Prostate gland (tissue), 2 donors: ENCODE measurements at regions not wholly inside any gene's neighbourhood (a gene's known extent, or its start where the extent isn't known, plus 50 kb on each side); places are given as distances from the start of the nearest gene placed in this dataset.

Experiments
- DNase-seq: peaks from one replicate; pipeline ENCODE4 v3.0.0-alpha.2; 2019; ENCODE audit warnings: low spot score
- H3K27ac ChIP-seq, 2 donors: fragments of 200-600 bp; sonication (generic); 2 replicates each; pipeline ENCODE4 v1.5.1; 2017 to 2019
- H3K27me3 ChIP-seq: fragments of 200-600 bp; sonication (generic); replicated peaks from 2 replicates; pipeline ENCODE4 v1.5.1; 2019; ENCODE audit not compliant: insufficient read depth
- H3K36me3 ChIP-seq, 2 donors: fragments of 200-600 bp; sonication (generic); 1 replicate in 1 of 2; 2 replicates in 1 of 2; pipeline versions ENCODE4 v1.5.1 to v1.8.1; 2017 to 2019
- H3K4me1 ChIP-seq: fragments of 200-600 bp; sonication (generic); replicated peaks from 2 replicates; pipeline ENCODE4 v1.5.1; 2019
- H3K4me3 ChIP-seq, 2 donors: fragments of 200-600 bp; sonication (generic); 2 replicates each; pipeline ENCODE4 v1.5.1; 2017 to 2019
- H3K9me3 ChIP-seq: fragments of 200-600 bp; sonication (generic); 2 replicates; pipeline ENCODE4 v1.5.1; 2017
- CTCF ChIP-seq, 4 experiments: fragments of 200-600 bp in 2 of 4; fragments of 450-650 bp in 2 of 4; sonication (generic) in 2 of 4; IDR thresholded peaks; 1 replicate in 3 of 4; 2 replicates in 1 of 4; pipeline ENCODE4 v1.5.1; 2016 to 2019; ENCODE audit warnings: antibody characterized with exemption in 4 of 4, mild to moderate bottlenecking in 2 of 4, moderate library complexity in 2 of 4
- POLR2A ChIP-seq: fragments of 450-650 bp; IDR thresholded peaks from one replicate; pipeline ENCODE4 v1.6.1; 2016; ENCODE audit warnings: antibody characterized with exemption, mild to moderate bottlenecking
- POLR2AphosphoS5 ChIP-seq: sonication (generic); formaldehyde crosslinking; IDR thresholded peaks from one replicate; pipeline ENCODE4 v1.6.1; 2017; ENCODE audit warnings: antibody characterized with exemption
- WGBS: methylation state at CpG from one replicate; pipeline ENCODE4 v1.1.5; 2018; 5-methylcytosine and 5-hydroxymethylcytosine counted together
- intact Hi-C: fragments of 100-400 bp; cut with DNase I; formaldehyde crosslinking; loops from one replicate; pipeline ENCODE4 v1.14.2; 2022

GRCh38 chr14:86646125-86646524 is 1116.2 kb downstream of the FLRT2 start:
- no peak for TF ChIP-seq POLR2A
- no peak for TF ChIP-seq CTCF (IDR thresholded peaks at IDR 0.05)
- TF ChIP-seq POLR2AphosphoS5 = no peak
- WGBS = 95% methylated on average over 5 of the region's 5 CpGs
- Histone ChIP-seq H3K9me3 (no peaks in the 10 kb centered on the region), H3K4me3 (no peak overlapping the region), H3K27ac (no peak overlapping the region), H3K36me3 (no peaks in the 10 kb centered on the region), H3K4me1 (no peaks in the 10 kb centered on the region), H3K27me3 (no peaks in the 10 kb centered on the region)
- DNase-seq = no peak
- intact Hi-C loops = no loop called here

- DNase-seq = no peak
- intact Hi-C loops = no loop called here
- no peaks in the 10 kb centered on the region for H3K4me1 ChIP-seq
- TF ChIP-seq POLR2AphosphoS5 = no peak
- no peak for TF ChIP-seq CTCF (IDR thresholded peaks at IDR 0.05)
- TF ChIP-seq POLR2A = no peak
- H3K27me3 ChIP-seq = no peaks in the 10 kb centered on the region
- H3K4me3 ChIP-seq = no peak overlapping the region
- no peaks in the 10 kb centered on the region for H3K9me3 ChIP-seq
- no peak overlapping the region for H3K27ac ChIP-seq
- no peaks in the 10 kb centered on the region for H3K36me3 ChIP-seq
Observed at GRCh38 chr14:86641310-86641709, 1111.4 kb downstream of the FLRT2 start.

DNA sequence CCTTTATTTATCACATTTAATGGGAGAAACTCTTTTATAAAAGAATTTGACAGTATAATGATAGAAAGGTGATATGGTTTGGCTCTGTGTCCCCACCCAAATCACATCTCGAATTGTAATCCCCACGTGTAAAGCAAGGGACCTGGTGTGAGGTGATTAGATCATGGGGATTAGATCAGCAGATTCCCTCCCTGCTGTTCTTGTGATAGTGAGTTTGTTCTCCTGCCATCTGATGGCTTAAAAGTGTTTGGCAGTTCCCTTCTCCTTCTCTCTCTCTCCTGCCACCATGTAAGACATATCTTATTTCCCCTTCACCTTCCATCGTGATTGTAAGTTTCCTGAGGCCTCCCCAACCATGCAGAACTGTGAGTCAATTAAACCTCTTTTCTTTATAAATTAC is 1110.3 kb downstream of the FLRT2 start:
- Histone ChIP-seq H3K36me3 (no peaks in the 10 kb centered on the region), H3K9me3 (no peaks in the 10 kb centered on the region), H3K4me1 (no peaks in the 10 kb centered on the region), H3K27ac (no peak overlapping the region), H3K27me3 (no peaks in the 10 kb centered on the region), H3K4me3 (no peak overlapping the region)
- WGBS = 60% methylated on average over 3 of the region's 3 CpGs
- no peak for TF ChIP-seq POLR2AphosphoS5
- no peak for TF ChIP-seq POLR2A
- no peak for TF ChIP-seq CTCF (IDR thresholded peaks at IDR 0.05)
- DNase-seq = no peak
- intact Hi-C loops = no loop called here

DNA sequence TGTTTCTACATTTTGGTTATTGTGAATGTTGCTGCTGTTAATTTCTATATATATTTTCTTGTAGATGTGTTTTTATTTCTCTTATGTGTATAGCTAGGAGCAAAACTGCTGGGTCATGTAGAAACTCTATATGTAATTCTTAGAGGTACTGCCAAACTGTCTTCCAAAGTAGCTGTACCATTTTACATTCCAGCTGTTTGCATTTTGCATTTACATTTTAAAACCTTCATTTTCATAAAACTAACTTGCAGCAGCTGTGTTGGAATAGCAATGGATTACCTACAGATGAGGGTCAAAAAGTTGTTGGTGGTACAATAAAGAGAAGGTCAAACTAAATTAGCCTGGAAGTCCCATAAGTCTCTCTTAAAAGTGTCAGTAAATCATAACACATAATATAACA is 1109.7 kb downstream of the FLRT2 start:
- no peak for TF ChIP-seq POLR2AphosphoS5
- no peak for TF ChIP-seq CTCF (IDR thresholded peaks at IDR 0.05)
- TF ChIP-seq POLR2A = no peak
- Histone ChIP-seq H3K4me3 (no peak overlapping the region), H3K9me3 (no peaks in the 10 kb centered on the region), H3K4me1 (no peaks in the 10 kb centered on the region), H3K27me3 (no peaks in the 10 kb centered on the region), H3K27ac (no peak overlapping the region), H3K36me3 (no peaks in the 10 kb centered on the region)
- DNase-seq = no peak
- intact Hi-C loops = no loop called here

GRCh38 chr14:86639146-86639545 is 1109.2 kb downstream of the FLRT2 start:
- no peak for DNase-seq
- Histone ChIP-seq H3K27ac (no peak overlapping the region), H3K27me3 (no peaks in the 10 kb centered on the region), H3K4me3 (no peak overlapping the region), H3K4me1 (no peaks in the 10 kb centered on the region), H3K9me3 (no peaks in the 10 kb centered on the region), H3K36me3 (no peaks in the 10 kb centered on the region)
- intact Hi-C loops = no loop called here
- 85% methylated on average over 5 of the region's 5 CpGs for WGBS
- TF ChIP-seq POLR2A (no peak), POLR2AphosphoS5 (no peak), CTCF (IDR thresholded peaks at IDR 0.05) (no peak)
